GM21367 (cell line): ENCODE measurements at regions not wholly inside any gene's neighbourhood (a gene's known extent, or its start where the extent isn't known, plus 50 kb on each side); places are given as distances from the start of the nearest gene placed in this dataset.
"Not testable (repeated sequence)": the region's sequence is repeated elsewhere in the genome, so short reads cannot be mapped to it uniquely, and the experiment has no call there.

Experiments
- ATAC-seq: cut with Tn5 transposase; IDR thresholded peaks from one replicate; pipeline ENCODE4 v1.9.1; 2021; ENCODE audit not compliant: unreplicated experiment

DNA sequence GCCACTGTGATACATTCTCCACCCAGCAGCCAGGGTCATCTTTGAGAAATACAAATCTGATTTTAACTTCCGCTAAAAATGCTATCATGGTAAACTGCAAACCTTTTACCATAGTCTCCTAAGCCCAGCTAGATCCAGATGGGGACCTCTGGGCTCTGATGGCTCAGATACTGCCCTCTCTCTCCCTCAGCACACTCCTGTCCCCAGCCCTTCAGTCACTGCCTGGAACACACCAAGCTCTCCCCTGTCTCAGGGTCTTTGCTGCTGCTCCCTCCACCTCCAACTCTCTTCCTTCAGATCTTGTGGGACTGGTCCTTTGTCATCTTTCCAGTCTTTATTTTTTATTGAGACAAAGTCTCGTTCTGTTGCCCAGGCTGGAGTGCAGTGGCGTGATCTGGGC is 65.1 kb downstream of the SPRY4 start:
- no peak for ATAC-seq

DNA sequence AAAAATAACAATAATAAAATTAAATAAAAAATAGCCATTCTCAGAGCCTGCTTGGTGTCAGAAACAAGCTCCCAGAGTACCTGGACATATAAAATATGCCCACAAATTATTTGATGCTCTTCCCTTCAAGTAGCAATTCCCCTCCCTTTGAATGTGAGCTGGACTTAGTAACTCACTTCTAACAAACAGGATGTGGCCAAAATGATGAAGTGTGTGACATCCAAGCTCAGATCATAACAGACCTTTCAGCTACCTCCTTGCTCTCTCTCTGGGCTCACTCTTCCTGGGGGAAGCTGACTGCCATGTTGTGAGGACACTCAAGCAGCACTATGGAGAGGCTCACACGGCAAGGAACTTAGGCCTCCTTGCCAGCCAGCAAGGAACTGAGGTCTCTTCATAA is 69.0 kb downstream of the SPRY4 start:
- ATAC-seq, result no peak

DNA sequence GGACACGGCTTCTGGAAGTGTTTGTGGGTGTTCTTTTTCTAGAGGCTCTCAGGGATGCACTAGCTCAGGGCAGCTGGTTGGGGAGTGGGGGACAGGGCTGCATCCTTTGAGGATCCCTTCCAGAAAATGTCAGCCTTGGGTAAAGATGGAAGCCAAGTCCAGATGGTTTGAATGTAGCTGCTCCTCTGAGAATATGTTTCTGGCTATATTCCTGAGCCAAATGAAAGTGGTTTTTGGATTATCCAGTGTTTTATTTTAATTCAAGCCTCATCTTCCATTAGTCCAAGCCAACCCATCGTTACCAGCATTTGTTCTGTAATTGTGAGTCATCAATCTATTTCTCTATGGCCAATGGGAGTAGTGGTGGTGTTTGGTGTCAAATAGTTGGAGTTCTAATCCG is 70.4 kb downstream of the SPRY4 start:
- ATAC-seq, result no peak

DNA sequence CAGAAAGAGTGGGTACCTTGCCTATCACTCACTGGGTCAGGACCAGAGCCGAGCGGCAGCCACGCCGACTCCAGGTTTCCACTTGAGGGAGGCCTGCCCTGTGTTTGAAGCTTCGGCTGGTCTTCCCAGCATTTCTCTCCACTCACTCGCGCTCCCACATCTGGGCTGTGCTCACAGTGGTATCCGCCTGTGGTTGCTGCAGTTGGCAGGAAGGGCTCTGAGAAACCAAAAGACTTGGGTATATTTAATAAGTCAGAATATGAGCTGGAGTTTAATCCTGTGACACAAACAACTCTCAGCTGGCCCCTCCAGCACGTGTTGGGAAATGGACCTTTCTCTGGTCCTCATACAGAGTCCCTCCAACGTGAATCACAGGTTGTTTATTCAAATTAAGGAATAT is 70.9 kb downstream of the SPRY4 start:
- no peak for ATAC-seq

DNA sequence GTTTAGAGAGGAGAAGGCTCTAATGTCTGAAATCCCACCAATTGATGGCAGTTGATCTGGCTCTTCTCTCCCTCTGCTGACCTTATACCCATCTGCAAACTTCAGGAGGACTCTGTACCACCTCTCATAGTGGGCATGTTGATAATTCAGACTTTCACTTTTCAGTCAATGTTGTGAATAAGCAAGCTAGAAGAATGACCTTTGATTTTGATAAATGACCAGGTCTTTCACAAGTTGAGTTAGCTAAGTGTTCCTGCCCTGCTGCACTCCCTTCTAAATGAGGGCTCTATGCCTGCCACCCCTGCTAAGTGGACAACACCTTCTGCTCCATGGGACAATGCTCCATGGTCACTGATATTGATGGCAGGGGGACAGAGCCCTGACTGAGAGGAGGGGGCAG is 74.7 kb downstream of the SPRY4 start:
- no peak for ATAC-seq

DNA sequence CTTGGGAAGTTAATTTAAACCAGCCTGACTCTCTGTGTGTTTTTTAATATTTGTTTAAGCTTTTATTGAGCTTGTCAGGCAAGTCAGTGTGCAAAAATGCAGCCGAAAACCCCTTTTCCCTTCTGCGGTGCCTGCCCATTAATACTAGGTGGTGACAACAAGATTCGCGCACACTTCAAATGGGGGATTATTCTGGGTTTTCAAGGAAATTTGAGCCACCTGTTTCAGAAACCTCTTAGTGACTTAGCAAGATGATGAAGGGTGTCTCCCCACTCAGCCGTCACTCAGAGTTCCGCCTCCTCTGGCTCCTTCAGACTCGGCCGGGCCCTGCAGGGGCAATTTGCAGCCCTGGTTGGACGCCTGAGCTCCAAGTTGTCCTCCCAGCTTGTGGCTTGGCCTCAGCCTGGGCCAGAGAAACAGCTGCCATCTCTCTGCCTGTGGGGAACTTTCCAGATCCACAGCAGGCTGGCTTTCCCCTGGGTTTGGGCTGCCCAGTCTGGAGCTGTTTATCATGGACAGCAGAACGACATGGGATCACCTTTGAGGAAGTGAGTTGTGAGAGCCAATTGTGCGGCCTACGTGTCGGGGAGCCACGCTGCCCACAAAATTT is 75.9 kb downstream of the SPRY4 start:
- ATAC-seq, result no peak

DNA sequence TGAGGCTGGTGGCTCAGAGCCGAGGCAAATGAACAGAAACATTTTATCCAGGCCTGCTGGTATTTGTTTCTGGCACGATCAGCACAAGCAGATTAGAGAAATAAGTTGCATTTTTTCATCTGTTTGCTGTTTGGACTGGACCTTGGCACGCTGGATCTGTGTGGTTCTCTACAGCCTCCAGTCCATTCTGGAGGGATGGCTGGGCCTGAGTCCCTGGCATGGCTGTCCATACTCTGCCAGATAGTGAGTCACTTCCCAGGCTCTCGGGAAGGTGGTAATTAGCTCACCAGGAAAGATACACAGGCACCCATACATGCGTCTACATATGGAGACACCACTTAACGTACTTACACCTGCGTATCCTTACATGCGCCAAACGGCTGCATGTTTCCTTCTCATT is 78.6 kb downstream of the SPRY4 start:
- ATAC-seq, result no peak

DNA sequence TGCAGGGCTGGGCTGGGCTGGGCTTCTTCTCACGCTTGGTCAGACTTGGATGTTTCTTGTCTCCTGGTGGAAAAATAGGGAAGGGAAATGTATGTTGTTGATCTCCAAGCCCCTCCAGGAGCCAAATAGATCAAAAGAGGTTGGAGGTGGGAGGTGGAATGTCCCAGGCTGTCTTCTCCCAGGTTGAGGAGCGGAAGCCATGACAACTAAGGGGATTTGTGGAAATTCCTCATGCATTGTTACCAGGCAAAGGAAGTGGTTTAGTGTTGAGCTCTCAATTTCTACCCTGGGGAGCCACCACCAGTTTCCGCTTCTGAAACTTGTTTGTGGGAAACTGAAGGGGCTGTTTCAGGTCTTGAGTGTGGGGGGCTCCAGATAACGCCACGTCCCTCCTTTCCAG is 79.0 kb downstream of the SPRY4 start:
- ATAC-seq, result no peak

DNA sequence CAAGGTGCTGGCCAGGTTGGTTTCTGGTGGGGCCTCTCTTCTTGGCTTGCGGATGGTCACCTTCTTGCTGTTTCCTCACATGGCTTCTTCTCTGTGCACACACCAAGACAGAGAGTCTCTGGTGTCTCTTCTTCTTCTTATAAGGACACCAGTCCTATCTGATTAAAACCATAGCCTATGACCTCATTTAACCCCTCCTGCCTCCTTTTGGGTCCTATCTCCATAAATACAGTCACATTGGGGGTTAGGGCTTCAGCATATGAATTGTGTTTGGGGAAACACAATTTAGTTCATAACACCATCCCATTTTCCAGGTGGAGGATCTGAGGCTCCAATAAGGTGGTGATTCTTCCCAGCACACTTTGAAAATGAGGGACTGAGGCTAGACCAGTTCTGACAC is 80.4 kb downstream of the SPRY4 start:
- no peak for ATAC-seq

DNA sequence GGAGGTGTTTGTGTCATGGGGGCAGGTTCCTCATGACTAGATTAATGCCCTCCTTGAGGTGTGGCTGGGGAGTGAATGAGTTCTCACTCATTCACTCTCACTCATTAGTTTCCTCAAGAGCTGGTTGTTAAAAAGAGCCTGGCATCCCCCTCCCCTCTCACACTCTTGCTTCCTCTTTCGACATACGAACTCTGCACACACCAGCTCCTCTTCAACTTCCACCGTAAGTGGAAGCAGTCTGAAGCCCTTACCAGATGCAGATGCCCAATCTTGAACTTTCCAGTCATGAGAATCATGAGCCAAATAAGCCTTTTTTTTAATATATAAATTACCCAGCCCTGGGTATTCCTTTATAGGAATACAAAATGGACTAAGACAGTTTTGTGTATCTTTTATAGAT is 82.5 kb downstream of the SPRY4 start:
- no peak for ATAC-seq

DNA sequence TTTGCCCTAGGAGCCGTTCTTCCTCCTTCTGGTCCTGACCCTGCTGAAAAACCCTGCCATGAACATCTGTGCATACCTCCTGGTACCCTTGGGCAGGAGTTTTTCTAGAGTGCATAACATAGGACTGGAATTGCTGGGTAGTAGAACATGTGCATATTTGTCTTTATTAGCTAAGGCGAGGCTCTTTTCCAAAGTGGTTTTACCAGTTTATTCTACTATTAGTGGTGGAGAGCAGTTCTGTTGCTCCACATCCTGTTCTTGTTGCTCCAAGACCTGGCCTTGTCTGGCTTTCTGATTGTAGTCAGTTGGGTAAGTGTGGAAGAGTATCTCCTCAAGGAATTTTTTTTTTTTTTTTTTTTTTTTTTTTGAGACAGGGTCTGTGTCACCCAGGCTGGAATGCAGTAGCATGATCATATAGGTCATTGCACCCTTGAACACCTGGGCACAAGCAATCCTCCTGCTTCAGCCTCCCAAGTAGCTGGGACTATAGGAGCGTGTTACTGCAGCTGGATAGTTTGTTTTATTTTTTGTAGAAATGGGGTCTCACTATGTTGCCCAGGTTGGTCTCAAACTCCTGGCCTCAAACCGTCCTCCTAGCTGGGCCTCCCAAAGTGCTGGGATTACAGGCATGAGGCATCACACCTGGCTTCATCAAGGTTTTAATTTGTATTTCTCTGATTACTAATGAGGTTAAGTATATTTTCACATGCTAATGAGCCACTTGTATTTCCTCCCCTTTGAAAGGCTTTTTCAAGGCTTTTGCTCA is 85.2 kb downstream of the SPRY4 start:
- ATAC-seq, result no peak

DNA sequence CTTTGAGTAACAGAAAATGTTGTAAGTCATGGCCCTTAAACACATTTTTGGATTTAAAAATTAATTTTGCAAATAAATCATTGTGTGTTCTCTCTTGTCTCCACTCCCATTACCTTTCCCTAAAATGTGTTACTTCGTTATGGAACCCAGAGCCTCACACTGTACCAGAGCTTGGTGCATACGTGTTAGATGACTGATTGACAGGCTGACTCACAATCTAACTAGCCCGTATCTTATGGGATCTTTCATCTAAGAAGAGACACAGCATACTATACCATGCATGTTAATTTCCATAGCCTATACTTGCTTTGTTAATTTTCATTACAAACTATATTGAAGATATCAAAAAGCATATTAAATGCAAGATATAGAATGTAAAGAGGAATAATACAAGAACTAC is 87.1 kb downstream of the SPRY4 start:
- ATAC-seq, result no peak

DNA sequence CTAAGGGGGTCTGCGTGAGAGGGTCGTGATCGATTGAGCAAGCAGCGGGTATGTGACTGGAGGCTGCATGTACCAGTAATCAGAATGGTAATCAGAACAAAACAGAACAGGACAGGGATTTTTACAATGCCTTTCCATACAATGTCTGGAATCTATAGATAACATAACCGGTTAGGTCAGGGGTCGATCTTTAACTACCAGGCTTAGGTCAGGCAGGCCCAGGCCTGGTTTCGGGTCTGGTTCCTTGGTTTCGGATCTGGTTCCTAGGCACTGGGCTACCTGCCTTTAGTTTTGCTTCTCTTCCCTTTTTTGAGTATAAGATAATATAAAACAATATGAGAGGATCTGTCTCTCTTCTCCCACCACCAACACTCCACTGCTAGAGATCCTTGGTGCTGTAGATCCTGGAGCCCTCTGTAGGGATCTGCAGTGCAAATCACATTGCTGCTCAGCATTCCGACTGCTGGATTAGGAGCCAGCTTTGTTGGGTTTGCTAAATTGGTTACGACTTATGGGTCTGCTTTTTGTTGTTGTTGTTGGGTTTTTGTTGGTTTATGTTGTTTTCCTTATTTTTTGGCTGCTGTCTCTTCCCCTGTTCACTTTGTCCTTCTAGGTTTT is 88.0 kb downstream of the SPRY4 start:
- not testable (repeated sequence) for ATAC-seq

DNA sequence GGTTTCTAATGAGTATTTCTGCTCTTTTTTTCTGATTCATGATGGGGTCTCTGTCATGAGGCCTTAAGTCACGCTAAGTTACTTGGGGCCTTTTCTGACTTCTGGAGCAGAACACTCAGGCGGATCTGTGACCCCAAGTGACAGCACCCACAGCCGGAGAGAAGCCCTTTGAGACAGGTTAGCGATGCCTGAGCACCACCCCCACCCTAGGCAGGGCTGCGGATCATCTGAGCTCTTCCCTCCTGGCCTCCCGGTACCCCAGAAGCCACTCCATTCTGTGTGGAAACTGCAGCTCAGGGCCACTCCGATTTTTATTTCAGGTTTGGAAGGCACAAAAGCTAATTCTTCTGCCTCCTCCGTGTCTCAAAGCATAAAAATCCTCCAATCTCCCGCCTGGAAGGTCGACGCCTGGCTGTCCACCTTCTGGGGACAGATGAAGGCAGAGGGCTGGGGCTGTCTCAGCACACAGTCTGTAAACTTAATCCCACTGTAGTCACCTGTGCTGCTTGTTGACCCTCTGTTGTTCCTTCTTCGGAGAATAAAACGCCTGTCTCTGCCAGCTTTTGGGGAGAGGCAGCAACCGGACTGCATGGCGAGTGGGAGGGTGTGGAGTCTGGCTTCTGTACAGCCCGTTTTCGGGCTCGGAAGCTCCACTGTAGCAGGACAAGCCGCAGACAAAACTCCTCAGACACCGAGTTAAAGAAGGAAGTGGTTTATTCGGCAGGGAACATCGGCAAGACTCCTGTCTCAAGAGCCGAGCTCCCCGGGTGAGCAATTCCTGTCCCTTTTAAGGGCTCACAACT is 88.8 kb downstream of the SPRY4 start:
- no peak for ATAC-seq

DNA sequence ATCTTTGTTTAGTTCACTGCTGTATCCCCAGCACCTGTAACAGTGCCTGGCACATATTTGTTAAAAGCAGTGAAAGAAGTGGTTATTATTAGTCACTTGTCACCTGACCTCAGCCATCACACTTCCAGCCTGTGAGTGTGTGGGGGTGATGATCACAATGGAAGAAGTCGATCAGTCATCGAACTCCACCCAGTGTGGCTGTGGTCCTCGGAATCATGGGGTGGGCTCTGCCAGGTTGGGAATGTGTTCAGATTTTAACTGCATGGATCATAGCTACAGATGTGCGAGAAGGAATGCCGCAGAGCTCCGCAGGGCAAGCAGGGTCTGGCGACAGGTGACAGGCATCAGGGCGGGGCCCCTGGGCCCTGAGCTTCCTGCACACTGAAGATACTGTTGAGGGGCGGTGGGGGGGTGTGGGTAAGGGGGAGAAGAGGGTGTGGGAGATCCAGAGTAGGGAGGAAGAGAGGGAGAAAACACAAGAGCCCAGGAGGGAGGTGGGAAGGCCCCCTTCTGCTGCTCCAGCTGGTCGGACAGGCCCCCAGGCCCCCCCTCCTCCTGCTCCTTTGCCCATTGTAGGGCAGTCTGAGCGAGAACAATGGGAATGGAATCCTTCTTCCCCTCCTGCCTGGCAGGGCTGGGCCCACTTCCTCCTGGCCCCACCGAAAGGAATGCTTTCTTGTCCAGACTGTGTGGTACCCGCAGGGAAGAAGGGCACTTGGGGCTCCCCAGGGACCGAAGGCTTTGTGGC is 89.6 kb downstream of the SPRY4 start:
- no peak for ATAC-seq

DNA sequence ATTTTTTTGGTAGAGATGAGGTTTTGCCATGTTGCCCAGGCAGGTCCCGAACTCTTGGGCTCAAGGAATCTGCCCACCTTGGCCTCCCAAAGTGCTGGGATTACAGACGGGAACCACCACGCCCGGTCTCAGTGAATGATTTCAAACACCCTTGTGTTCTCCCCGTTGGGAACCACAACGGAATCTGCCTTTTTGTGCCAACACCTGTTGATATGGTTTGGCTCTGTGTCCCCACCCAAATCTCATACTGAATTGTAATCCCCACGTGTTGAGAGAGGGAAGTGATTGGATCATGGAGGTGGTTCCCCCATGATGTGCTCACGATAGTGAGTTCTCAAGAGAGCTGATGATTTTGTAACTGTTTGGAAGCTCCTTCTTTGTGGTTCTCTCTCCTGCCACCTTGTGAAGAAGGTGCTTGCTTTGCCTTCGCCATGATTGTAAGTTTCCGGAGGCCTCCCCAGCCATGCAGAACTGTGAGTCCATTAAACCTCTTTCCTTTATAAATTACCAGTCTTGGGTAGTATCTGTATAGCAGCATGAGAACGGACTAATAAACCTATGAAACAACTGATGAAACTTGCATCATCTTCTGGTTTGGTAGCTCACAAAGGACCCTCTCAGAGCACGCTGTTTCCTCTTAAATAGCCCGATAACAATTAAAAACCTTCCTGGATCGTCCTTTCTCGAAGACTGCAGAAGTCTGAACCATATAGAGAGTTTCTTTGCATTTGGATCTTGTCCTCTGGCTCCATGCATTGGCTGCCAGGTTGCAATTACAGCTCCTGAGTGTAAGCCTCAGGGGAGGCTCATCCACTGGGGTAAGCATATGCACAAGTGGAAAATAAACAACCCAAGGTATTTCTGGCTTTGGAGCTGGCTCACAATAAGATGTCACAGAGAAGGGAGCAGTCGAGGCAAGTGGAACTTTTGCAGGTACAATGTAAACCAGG is 91.5 kb downstream of the SPRY4 start:
- no peak for ATAC-seq

DNA sequence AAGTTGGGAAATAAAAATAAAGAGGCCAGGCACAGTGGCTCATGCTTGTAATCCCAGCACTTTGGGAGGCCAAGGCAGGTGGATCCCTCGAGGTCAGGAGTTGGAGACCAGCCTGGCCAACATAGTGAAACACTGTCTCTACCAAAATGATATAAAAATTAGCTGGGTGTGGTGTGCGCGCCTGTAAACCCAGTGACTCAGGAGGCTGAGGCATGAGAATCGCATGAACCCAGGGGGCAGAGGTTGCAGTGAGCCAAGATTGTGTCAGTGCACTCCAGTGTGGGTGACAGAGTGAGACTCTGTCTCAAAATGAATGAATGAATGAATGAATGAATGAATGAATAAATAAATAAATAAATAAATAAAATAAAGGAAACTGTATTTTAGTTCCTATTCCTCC is 93.9 kb downstream of the SPRY4 start:
- ATAC-seq, result not testable (repeated sequence)

DNA sequence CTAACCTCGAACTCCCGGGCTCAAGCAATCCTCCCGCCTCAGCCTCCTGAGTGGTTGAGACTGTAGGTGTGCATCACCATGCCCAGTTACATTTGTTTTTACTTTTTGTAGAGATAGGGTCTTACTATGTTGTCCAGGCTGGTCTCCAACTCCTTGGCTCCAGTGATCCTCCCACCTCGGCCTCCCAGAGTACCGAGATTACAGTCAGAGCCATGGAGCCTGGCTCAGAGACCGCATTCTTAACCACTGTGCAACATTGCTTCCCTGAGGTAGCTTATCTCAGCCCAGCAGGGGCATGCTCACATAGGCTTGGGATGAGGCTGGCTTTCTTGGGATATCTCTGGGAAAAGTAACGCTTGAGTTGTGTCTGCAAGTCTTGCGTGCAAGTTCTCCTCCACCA is 99.7 kb downstream of the SPRY4 start:
- ATAC-seq, result no peak

DNA sequence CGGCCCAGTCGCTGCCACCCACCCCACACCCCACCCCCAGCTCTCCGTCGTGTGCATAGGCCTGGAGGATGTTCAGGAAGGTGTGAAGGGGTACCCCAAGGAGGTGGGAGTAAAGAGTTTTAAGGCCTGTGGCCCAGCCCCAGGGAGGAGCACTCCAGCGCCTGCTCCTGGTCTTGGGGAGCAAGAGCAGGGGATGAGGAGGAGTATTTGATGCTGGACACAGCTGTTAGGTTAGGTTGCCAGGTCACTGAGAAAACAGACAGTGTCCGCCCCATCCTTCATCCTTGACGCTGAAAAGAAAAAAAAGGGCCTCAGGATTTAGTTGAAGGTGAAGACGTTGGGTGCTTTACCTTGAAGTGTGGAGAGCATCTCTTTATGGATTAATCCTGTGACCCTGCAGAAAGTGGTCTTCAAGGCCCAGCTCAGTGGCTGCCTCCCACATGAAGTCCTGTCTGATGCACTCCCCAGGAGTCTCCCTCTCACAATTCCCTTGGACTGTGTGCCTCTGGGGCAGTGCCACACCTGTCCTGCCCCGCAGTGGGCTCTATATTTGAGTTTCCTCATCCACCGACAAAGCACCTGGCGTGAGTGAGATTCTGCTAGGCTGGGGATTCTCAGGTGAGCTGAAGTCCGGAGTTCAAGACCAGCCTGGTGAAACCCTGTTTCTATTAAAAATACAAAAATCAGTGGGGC is 101.8 kb downstream of the SPRY4 start:
- peak; percentile 10 for ATAC-seq
